ENCODE measurements at regions not wholly inside any gene's neighbourhood (a gene's known extent, or its start where the extent isn't known, plus 50 kb on each side); places are given as distances from the start of the nearest gene placed in this dataset.

DNA sequence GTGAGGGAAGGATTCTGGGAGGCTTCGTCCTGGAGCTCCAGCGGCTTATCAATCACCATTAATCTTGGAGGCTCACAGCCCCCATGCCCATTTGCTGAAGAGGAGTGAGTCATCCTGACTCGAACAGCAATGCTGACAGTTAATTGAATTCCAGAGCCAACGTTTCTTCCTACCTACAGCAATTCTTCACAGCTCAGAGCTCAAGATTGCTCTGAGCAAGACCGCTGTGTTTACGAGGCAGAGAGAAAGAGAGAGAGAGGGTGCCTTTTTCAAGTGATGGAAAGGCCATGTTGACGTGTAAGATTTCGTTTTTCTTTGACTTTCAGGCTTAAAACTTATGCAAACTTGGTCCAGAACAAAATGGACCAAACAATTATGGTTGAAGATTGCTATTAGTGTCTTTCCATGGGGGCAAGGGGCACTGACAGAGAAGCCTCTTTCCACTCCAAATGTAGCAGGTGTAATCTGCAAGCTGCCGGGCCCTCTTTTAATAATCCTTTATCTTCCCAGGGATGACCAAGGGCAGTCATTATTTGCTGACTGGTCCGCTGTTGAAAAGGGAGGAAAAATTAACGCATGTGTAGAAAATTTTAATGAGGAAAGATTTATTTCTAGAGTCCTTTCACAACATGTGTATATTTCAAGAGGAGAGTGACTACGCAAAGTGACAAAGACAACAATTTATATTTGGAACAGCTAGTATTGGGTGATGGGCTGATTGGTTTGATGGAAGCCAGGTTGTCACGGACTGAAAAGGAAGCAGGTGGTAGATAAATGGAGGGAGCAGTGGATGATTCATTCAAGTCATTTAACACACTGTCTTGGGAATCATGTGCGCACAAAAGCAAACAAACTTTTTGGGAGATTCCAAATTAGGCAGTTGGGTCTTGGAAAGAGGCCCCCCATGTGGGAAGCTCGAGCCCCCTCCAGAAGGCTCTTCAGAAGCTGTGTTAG lies 136.1 kb upstream of the IRF2BP2 start:
- no peak for DNase-seq

DNA sequence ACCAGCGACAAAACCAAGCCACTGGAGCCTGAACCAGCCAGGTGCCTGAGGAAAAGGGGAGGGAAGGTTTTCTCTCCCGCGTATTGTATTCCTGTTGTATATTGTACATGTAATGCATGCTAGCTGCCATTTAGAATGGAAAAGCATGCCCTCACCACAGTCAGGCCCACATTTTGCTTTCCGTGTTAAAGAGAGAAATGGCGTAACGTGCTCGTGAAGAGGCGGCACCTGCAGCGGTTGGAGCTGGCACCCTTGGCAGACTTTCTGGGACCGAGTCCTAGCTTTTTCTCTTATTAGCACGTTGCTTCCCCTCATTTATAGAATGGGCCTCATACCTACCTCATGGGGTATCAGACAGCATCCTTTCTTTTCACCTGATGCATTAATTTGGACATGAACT lies 135.3 kb upstream of the IRF2BP2 start:
- DNase-seq: no peak

- DNase-seq: no peak
Observed at GRCh38 chr1:234743791-234744611, 134.0 kb upstream of the IRF2BP2 start.

GRCh38 chr1:234742622-234743021 lies 132.6 kb upstream of the IRF2BP2 start:
- DNase-seq: no peak

DNA sequence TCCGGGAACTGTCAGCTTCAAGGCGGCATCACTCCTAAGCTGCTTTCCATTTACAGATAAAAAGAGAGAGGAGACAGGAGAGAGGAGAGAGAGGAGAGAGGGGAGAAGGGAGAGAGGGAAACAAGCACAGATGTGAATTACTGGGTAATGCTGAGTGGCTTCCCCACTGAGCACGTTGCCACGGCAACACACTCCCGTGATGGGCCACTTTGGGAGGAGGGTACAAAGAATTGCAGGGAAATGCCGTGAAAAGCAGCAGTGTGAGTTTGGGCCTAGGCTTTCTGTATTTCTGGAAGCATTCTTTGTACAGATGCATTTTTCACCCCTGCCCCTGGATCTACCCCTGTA lies 128.0 kb upstream of the IRF2BP2 start:
- peak; percentile 46 for DNase-seq

DNA sequence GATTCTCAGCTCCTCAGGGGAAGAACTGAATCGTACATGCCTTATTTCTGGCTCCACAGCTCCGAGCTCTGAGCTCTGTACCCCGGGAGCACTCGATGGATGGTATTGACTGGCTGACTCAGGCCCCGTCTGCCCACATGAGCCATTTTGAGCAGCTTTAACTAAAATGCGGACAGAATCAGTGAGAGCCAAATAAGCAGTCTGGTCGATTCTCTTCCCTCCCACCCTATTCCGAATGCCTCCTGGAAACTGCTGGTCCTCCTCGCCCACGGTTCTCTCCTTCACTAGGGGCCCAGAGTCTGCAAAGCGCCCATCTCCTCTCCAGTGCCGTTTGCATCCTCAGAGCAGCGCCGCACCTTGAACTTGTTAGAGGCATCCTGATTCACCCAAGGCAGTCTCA lies 125.9 kb upstream of the IRF2BP2 start:
- peak; percentile 41 for DNase-seq

- DNase-seq: peak; percentile 58
Observed at GRCh38 chr1:234735476-234735875, 125.5 kb upstream of the IRF2BP2 start.

GRCh38 chr1:234734869-234735268 lies 124.9 kb upstream of the IRF2BP2 start:
- DNase-seq: peak; percentile 48

DNA sequence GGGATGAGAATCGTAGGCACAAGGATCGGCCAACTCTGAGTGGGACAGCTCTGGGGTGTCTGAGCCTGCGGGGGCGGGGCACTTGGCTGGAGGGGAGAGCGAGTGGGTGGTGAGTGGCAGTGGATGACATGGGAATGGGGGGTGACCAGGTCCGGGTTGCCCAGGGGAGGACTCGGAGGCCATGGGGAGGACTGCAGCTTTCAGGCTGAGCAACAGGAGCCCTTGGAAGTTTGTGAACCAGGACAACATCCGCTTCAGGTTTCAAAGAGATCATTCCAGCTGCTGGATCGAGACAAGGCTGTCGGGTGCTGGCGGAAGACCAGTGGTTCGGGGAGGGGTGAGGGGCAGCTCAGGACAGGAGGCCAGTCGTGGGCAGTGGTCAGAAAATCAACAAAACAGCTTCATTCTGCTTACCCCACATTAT lies 124.4 kb upstream of the IRF2BP2 start:
- peak; percentile 59 for DNase-seq

- DNase-seq: peak; percentile 38
Observed at GRCh38 chr1:234733427-234733826, 123.4 kb upstream of the IRF2BP2 start.

GRCh38 chr1:234732671-234733390 lies 122.9 kb upstream of the IRF2BP2 start:
- peak; percentile 62 for DNase-seq

- DNase-seq: peak; percentile 43
Observed at GRCh38 chr1:234732260-234732659, 122.3 kb upstream of the IRF2BP2 start.

DNA sequence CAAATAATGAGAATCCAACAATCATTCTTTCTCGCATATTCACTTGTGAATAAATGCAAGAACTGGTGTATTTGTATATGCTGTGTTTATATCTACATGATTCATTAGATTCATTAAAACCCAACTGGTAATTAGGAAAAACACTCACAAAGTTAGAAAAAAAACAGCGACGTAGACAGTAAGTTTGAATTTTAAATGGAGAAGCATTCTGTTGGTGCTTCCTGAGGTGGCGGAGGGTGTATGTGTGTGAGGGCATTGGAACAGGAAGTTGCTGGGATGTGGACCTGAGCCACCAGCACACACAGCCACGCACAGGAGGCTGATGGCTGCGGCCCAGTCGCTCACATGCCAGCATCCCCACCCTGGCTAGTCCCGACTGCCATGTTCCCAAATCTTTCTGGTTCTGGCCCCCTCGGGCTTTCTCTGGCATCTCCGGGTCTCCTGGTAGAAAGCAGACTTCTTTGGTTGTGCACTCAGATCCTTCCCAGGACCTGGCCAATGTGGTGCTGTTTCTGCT lies 121.6 kb upstream of the IRF2BP2 start:
- peak; percentile 69 for DNase-seq

GRCh38 chr1:234730770-234731568 lies 121.0 kb upstream of the IRF2BP2 start:
- peak; percentile 80 for DNase-seq

GRCh38 chr1:234730475-234730769 lies 120.4 kb upstream of the IRF2BP2 start:
- no peak for DNase-seq

- peak; percentile 50 for DNase-seq
Observed at GRCh38 chr1:234729561-234730474, 119.8 kb upstream of the IRF2BP2 start.

GRCh38 chr1:234728740-234729139 lies 118.8 kb upstream of the IRF2BP2 start:
- peak; percentile 60 for DNase-seq

DNA sequence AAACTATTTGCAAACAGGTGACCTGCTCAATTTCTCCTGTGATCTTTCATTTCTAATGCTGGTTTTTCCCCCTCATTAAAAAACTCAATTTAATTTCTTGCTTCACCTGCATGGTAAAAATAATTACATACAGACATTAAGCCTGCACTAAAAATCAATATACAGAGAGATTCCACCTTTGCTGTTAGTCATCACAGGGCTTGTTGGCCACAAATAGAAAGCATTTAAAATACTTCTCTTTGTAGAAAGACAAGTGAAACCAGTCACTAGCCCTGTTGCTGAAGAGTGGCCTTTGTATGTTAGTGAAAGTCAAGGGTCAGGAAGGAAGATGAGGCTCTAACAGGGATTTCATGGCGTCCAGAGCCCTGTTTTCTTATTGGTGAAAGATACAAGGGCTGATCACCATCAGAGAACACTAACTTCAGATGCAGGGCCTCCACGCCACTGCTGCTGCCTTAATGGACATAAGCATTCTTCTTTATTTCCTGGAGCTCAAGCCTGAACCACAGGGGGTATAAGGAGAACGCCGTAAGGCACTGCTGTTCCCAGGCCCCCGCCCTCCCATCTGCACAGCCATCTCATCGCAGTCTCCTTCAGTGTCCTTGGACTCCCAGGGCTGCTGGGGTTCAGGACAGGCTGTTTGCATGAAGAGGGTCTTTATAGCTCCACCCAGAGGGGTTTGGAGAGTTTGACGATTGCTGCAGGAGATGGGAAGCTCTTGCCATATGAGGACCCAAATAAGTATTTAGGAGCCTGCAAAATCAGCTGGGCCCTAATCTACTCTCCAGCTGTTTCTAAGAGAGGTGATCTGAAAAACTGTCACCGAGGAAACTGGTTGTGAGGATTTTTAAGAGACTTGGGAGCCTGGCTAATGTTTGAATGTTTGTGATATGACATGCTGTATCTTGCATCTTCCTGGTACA lies 117.3 kb upstream of the IRF2BP2 start:
- no peak for DNase-seq

DNA sequence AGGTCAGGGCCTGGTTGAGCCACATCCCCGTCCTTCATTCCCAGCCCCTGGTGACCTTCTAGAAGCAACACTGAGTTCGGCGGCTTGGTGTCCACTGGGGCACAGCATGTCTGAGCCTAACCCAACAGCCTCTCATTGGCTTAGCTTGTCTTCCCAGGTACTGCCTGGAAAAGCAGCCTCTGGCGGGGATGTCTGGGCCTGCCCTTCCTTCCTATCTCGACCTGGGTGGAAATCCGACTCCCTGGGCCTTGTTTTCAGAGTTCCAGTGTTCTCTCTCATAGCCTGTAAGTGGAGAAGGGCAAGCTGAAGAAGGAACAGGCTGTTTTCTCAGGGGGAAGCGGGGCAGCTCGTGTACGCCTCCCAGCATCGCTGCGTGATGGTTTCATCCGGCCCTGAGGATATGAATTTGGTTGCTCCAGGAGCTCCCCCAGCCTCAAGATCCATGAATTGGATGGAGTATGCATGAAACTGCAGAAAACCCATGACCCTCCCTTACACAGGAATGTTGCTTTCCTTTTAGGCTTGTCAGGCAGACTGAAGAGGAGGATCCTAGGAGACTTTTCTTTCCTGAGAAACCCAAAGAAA lies 116.5 kb upstream of the IRF2BP2 start:
- no peak for DNase-seq

All from activated effector memory CD4-positive, alpha-beta T cell treated with anti-CD3 and anti-CD28 coated beads, Interleukin-2, amount 50 U/mL, for 16 hours (primary cell).